ENCODE measurements at regions not wholly inside any gene's neighbourhood (a gene's known extent, or its start where the extent isn't known, plus 50 kb on each side); places are given as distances from the start of the nearest gene placed in this dataset.

- TF ChIP-seq, protein P1, sequence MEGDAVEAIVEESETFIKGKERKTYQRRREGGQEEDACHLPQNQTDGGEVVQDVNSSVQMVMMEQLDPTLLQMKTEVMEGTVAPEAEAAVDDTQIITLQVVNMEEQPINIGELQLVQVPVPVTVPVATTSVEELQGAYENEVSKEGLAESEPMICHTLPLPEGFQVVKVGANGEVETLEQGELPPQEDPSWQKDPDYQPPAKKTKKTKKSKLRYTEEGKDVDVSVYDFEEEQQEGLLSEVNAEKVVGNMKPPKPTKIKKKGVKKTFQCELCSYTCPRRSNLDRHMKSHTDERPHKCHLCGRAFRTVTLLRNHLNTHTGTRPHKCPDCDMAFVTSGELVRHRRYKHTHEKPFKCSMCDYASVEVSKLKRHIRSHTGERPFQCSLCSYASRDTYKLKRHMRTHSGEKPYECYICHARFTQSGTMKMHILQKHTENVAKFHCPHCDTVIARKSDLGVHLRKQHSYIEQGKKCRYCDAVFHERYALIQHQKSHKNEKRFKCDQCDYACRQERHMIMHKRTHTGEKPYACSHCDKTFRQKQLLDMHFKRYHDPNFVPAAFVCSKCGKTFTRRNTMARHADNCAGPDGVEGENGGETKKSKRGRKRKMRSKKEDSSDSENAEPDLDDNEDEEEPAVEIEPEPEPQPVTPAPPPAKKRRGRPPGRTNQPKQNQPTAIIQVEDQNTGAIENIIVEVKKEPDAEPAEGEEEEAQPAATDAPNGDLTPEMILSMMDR (IDR thresholded peaks at IDR 0.05): no peak
- TF ChIP-seq SIN3A (IDR thresholded peaks at IDR 0.05; ENCODE audit: borderline replicate concordance, insufficient read depth, low read depth, low read length) (no peak), POLR2AphosphoS5 (IDR thresholded peaks at IDR 0.05; ENCODE audit: low read depth, low read length) (no peak), TCF7L2 (IDR thresholded peaks at IDR 0.05; ENCODE audit: low read depth, low read length) (no peak)
- TF ChIP-seq, protein P2, sequence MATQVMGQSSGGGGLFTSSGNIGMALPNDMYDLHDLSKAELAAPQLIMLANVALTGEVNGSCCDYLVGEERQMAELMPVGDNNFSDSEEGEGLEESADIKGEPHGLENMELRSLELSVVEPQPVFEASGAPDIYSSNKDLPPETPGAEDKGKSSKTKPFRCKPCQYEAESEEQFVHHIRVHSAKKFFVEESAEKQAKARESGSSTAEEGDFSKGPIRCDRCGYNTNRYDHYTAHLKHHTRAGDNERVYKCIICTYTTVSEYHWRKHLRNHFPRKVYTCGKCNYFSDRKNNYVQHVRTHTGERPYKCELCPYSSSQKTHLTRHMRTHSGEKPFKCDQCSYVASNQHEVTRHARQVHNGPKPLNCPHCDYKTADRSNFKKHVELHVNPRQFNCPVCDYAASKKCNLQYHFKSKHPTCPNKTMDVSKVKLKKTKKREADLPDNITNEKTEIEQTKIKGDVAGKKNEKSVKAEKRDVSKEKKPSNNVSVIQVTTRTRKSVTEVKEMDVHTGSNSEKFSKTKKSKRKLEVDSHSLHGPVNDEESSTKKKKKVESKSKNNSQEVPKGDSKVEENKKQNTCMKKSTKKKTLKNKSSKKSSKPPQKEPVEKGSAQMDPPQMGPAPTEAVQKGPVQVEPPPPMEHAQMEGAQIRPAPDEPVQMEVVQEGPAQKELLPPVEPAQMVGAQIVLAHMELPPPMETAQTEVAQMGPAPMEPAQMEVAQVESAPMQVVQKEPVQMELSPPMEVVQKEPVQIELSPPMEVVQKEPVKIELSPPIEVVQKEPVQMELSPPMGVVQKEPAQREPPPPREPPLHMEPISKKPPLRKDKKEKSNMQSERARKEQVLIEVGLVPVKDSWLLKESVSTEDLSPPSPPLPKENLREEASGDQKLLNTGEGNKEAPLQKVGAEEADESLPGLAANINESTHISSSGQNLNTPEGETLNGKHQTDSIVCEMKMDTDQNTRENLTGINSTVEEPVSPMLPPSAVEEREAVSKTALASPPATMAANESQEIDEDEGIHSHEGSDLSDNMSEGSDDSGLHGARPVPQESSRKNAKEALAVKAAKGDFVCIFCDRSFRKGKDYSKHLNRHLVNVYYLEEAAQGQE (IDR thresholded peaks at IDR 0.05; ENCODE audit: insufficient read depth in 1 of 2, low read depth in 2 of 2, low read length in 1 of 2): no peak
Measured at GRCh38 chr4:117610706-117611308, 423.5 kb upstream of the NDST3 start.
